Naive thymus-derived CD8-positive, alpha-beta T cell (primary cell): ENCODE measurements at regions not wholly inside any gene's neighbourhood (a gene's known extent, or its start where the extent isn't known, plus 50 kb on each side); places are given as distances from the start of the nearest gene placed in this dataset.
A peak's percentile ranks its signal among the peaks of the same experiment; 100 is the strongest.
"Not testable (repeated sequence)": the region's sequence is repeated elsewhere in the genome, so short reads cannot be mapped to it uniquely, and the experiment has no call there.

Experiments used
- ATAC-seq, 2 donors: fragments of 150-1000 bp; cut with Tn5 transposase in 1 of 2; sonication (Bioruptor Pico), chemical (Tn5 transposase) in 1 of 2; 1 replicate in 1 of 2; 2 replicates in 1 of 2; pipeline ENCODE4 v1.10.0; 2021; ENCODE audit warnings: mild to moderate bottlenecking in 2 of 2, moderate library complexity in 2 of 2
- POLR2A ChIA-PET: fragments of 350-600 bp; sonication (Branson Sonifier 250); formaldehyde crosslinking; loops from one replicate; lab custom pipeline; 2021; ENCODE audit warnings: antibody characterized with exemption; lab: Charles Lee
- DNase-seq, 10 donors: peaks; one replicate each; pipeline versions ENCODE4 v3.0.0 to v3.0.0-alpha.2; 2020 to 2022
- H3K27ac Mint-ChIP-seq, 10 donors: one replicate each; pipeline ENCODE4 v1.8.0; 2020 to 2022; ENCODE audit warnings: mild to moderate bottlenecking in 10 of 10, mixed read lengths in 10 of 10, moderate library complexity in 4 of 10, inconsistent platforms in 1 of 10
- H3K27me3 Mint-ChIP-seq, 5 donors: one replicate each; pipeline ENCODE4 v1.8.0; 2021 to 2022; ENCODE audit warnings: mixed read lengths in 5 of 5
- H3K36me3 Mint-ChIP-seq, 3 donors: one replicate each; pipeline ENCODE4 v1.8.0; 2020 to 2022; ENCODE audit warnings: mixed read lengths in 3 of 3, mild to moderate bottlenecking in 2 of 3, inconsistent platforms in 1 of 3
- H3K4me1 Mint-ChIP-seq, 4 donors: one replicate each; pipeline ENCODE4 v1.8.0; 2021 to 2022; ENCODE audit warnings: mixed read lengths in 4 of 4
- H3K4me3 Mint-ChIP-seq, 10 donors: one replicate each; pipeline ENCODE4 v1.8.0; 2020 to 2022; ENCODE audit warnings: mild to moderate bottlenecking in 10 of 10, mixed read lengths in 10 of 10, moderate library complexity in 6 of 10, inconsistent platforms in 1 of 10
- H3K9me3 Mint-ChIP-seq, 9 donors: one replicate each; pipeline ENCODE4 v1.8.0; 2020 to 2022; ENCODE audit warnings: mixed read lengths in 9 of 9, mild to moderate bottlenecking in 3 of 9, inconsistent platforms in 1 of 9, moderate library complexity in 1 of 9

DNA sequence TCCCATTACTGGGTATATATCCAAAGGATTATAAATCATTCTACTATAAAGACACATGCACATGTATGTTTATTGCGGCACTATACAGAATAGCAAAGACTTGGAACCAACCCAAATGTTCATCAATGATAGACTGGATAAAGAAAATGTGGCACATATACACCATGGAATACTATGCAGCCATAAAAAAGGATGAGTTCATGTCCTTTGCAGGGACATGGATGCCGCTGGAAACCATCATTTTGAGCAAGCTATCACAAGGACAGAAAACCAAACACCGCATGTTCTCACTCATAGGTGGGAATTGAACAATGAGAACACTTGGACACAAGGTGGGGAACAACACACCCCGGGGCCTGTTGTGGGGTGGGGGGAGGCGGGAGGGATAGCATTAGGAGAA is 57.0 kb upstream of the NEUROD1 start:
- peaks cover 2 to 24% (median 11%) of the 10 kb centered on the region in 5 donors for H3K27me3 Mint-ChIP-seq
- H3K4me3 Mint-ChIP-seq, H3K4me1 Mint-ChIP-seq, H3K27ac Mint-ChIP-seq, H3K36me3 Mint-ChIP-seq, POLR2A ChIA-PET, DNase-seq, H3K9me3 Mint-ChIP-seq, ATAC-seq: not testable (repeated sequence)

GRCh38 chr2:181738074-181738473 is 57.8 kb upstream of the NEUROD1 start:
- POLR2A ChIA-PET = no interaction called here
- ATAC-seq (no peak), DNase-seq (no peak)
- Mint-ChIP-seq H3K4me3 (no peak overlapping the region), H3K9me3 (peaks cover 0 to 3% (median 0%) of the 10 kb centered on the region in 9 donors), H3K27ac (no peak overlapping the region), H3K27me3 (peaks cover 0 to 17% (median 4%) of the 10 kb centered on the region in 5 donors), H3K4me1 (peaks cover 0 to 6% (median 0%) of the 10 kb centered on the region in 4 donors), H3K36me3 (no peaks in the 10 kb centered on the region)

DNA sequence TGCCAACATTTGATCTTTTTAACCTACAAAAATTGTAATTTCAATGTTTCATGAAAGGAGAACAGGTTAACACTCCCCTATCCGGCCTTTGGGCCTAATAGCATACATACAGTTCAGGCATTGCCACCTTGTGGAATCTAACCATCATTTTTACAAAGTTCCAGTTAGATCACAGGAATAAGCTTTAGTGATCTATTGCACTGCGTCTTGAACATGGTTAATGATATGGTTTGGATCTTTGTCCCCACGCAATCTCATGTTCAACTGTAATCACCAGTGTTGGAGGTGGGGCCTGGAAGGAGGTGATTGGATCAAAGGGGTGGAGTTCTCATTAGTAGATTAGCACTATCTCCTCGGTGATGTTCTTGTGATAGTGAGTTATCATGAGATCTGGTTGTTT is 58.2 kb upstream of the NEUROD1 start:
- no peak overlapping the region for H3K4me3 Mint-ChIP-seq
- no peak overlapping the region for H3K27ac Mint-ChIP-seq
- H3K36me3 Mint-ChIP-seq = no peaks in the 10 kb centered on the region
- H3K4me1 Mint-ChIP-seq = peaks cover 0 to 6% (median 0%) of the 10 kb centered on the region in 4 donors
- H3K27me3 Mint-ChIP-seq = peaks cover 0 to 13% (median 2%) of the 10 kb centered on the region in 5 donors
- H3K9me3 Mint-ChIP-seq = peaks cover 0 to 3% (median 0%) of the 10 kb centered on the region in 9 donors
- POLR2A ChIA-PET = no interaction called here
- DNase-seq = no peak
- ATAC-seq = no peak

DNA sequence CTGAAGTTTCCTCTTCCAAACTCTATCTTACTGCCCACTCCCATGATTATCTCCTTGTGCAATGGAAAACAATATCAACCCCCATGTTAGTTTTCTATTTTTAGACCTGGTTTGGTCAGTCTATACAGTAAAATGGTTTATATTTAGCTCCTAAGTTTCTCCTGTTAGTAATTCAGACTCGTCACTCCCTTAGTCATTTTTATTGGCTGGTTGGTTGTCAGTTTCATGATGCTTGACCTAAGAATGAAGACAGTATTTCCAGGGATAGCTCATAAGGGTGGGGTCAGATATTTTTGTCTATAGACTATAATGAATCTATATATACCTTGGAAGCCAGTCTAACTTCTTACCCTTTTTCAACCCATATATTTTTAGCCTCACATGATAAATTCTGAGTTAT is 61.4 kb upstream of the NEUROD1 start:
- ATAC-seq = no peak
- H3K9me3 Mint-ChIP-seq = no peaks in the 10 kb centered on the region
- H3K27ac Mint-ChIP-seq = no peak overlapping the region

DNA sequence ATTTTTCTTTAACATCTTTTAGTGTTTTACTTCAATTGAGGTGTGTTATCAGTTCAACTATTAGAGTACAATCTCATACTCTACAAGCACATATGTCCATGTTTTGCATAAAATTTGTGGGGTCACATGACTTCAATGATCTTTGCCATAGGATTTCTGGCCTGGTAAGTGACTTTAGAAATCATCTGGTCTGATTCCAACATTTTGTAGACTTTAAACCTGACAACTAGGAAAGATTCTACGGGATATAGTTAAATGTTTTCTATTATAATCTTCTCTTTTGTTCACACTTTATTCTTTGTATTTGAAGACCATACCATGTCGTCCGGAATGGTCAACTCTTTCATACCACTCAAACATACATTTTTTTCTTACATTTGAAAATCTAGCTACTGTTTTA is 62.0 kb upstream of the NEUROD1 start:
- Mint-ChIP-seq H3K9me3 (no peaks in the 10 kb centered on the region), H3K4me1 (peaks cover 0 to 6% (median 0%) of the 10 kb centered on the region in 4 donors), H3K4me3 (no peak overlapping the region), H3K27ac (no peak overlapping the region), H3K36me3 (no peaks in the 10 kb centered on the region), H3K27me3 (no peaks in the 10 kb centered on the region)
- POLR2A ChIA-PET = no interaction called here
- ATAC-seq (no peak), DNase-seq (no peak)

More for the DNA sequence above, 61.4 kb upstream of the NEUROD1 start:
- Mint-ChIP-seq H3K36me3 (no peaks in the 10 kb centered on the region), H3K4me3 (no peak overlapping the region), H3K4me1 (peaks cover 0 to 6% (median 0%) of the 10 kb centered on the region in 4 donors), H3K27me3 (no peaks in the 10 kb centered on the region)
- DNase-seq = no peak
- POLR2A ChIA-PET = no interaction called here

GRCh38 chr2:181742922-181743722 is 62.8 kb upstream of the NEUROD1 start:
- no peak overlapping the region for H3K27ac Mint-ChIP-seq
- ATAC-seq (no peak), DNase-seq (peak in 6 of 10 donors; percentile 3 to 41 (median 28))
- H3K36me3 Mint-ChIP-seq = no peaks in the 10 kb centered on the region
- H3K4me3 Mint-ChIP-seq = no peak overlapping the region
- H3K27me3 Mint-ChIP-seq = peaks cover 0 to under 1% (median 0%) of the 10 kb centered on the region in 5 donors
- peaks cover 0 to 6% (median 0%) of the 10 kb centered on the region in 4 donors for H3K4me1 Mint-ChIP-seq
- POLR2A ChIA-PET = no interaction called here
- H3K9me3 Mint-ChIP-seq = no peaks in the 10 kb centered on the region

DNA sequence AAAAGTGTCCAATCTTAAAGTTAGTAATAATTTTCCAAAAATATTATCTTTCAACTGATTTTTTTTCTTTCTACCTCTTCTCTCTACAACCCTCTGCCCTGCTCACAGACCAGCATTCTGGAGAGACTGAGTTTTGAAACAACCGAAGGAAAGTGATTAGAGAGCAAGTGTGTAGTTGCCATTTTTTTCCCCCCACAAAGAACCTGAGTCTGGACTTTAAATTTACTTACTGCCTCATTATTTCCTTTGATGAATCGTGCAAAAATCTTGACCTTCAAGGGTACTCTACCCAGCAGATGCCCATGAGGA is 63.4 kb upstream of the NEUROD1 start:
- Mint-ChIP-seq H3K9me3 (no peaks in the 10 kb centered on the region), H3K27me3 (peaks cover 0 to 4% (median 0%) of the 10 kb centered on the region in 5 donors), H3K36me3 (no peaks in the 10 kb centered on the region), H3K4me3 (no peak overlapping the region), H3K4me1 (peaks cover 0 to 6% (median 0%) of the 10 kb centered on the region in 4 donors), H3K27ac (no peak overlapping the region)
- DNase-seq = no peak
- no peak for ATAC-seq
- POLR2A ChIA-PET = no interaction called here

DNA sequence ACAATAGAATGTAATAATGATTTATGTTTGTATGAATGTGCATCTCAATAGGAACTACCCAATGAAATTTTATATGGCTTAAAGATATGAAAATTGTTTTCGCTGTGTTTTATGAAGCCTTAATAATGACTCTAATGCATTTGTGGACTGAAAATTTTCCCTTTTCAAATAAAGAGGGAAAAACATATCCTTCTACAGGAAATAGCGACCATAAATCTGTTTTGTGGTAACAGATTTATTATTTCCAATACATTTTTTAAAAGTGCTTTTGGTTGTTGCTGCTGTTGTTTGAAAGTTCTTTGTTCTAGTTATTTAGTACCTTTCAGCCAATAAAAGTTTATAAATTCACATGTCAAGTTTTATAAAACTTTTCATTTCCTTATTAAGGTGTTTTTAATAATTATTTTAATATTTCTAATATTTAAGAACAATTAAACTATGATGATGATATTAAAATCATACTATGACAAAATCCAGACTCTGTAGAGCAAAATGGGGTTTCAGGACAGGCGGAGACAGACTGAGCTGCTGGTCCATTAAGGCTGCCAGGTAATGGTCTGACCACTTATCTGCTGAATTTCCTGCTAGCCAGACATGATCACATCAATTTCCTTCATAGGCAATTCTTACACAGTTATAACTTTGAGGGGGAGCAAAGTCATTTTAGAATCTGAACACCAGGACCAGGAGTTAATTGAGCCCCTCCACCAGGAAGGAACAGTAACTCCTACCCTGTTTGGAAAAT is 65.7 kb upstream of the NEUROD1 start:
- ATAC-seq (no peak), DNase-seq (no peak)
- Mint-ChIP-seq H3K27ac (no peak overlapping the region), H3K9me3 (no peaks in the 10 kb centered on the region), H3K4me3 (no peak overlapping the region), H3K4me1 (peaks cover 0 to 6% (median 0%) of the 10 kb centered on the region in 4 donors), H3K36me3 (no peaks in the 10 kb centered on the region), H3K27me3 (peaks cover 5 to 11% (median 6%) of the 10 kb centered on the region in 5 donors)
- POLR2A ChIA-PET = no interaction called here

DNA sequence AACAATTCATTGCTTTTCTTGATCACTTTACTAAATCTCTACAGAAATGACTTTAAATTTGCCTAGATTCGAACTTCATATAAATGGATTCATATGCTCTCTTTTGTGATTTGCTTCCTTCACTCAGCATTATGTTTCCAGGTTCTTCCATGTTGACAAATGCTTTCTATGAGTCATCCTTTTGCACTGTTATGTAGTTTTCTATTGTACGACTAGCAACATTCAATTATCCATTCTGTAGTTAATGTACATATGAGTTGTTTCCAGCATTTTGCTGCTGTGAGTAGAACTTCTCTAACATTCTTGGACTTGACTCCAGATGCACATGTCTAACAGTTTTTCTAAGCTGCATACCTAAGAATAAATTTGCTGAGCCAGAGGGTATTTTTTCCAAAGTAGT is 66.5 kb upstream of the NEUROD1 start:
- POLR2A ChIA-PET = no interaction called here
- Mint-ChIP-seq H3K27me3 (peaks cover 7 to 17% (median 14%) of the 10 kb centered on the region in 5 donors), H3K27ac (no peak overlapping the region), H3K4me1 (peaks cover 0 to 6% (median 0%) of the 10 kb centered on the region in 4 donors), H3K36me3 (no peaks in the 10 kb centered on the region), H3K9me3 (no peaks in the 10 kb centered on the region), H3K4me3 (no peak overlapping the region)
- ATAC-seq = no peak
- DNase-seq = no peak

DNA sequence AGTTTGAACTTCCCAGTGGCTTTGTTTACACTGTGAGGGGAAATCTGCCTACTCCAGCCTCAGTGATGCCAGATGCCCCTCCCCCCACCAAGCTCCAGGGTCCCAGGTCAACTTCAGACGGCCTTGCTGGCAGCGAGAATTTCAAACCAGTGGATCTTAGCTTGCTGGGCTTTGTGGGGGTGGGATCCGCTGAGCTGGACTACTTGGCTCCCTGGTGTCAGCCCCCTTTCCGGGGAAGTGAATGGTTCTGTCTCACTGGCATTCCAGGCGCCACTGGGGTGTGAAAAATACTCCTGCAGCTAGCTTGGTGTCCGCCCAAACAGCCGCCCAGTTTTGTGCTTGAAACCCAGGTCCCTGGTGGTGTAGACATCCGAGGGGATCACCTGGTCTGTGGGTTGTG is 70.0 kb upstream of the NEUROD1 start:
- peaks cover 7 to 30% (median 18%) of the 10 kb centered on the region in 5 donors for H3K27me3 Mint-ChIP-seq
- H3K27ac Mint-ChIP-seq = no peak overlapping the region
- ATAC-seq (no peak), DNase-seq (no peak)
- no peaks in the 10 kb centered on the region for H3K36me3 Mint-ChIP-seq
- H3K4me1 Mint-ChIP-seq = no peaks in the 10 kb centered on the region
- H3K4me3 Mint-ChIP-seq = no peak overlapping the region
- H3K9me3 Mint-ChIP-seq = no peaks in the 10 kb centered on the region
- POLR2A ChIA-PET = no interaction called here

DNA sequence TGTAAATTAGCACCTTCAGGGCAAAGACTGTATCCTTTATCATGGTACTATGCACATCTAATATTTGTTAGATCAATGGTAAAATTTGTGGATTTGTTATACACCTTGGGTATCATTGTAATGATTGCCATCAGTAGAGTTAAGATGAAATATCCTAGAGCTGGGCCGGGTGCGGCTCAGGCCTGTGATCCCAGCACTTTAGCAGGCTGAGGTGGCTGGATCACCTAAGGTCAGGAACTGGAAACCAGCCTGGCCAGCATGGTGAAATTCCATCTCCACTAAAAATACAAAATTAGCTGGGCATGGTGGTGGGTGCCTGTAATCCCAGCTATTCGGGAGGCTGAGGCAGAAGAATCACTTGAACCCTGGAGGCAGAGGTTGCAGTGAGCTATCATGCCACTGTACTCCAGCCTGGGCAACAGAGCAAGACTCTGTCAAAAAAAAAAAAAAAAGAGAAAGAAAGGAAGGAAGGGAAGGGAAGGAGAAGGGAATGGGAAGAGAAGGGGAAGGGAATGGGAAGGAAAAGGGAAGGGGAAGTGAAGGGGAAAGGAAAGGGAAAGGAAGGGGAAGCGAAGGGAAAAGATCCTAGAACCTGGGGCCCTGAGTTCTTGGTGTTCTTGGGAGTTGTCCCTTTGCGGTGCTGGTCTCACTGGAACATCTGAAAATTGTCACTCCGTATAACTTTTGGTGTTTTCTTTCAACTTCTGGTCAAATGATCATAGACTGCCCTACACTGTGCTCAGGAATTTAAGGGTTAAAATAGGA is 71.1 kb upstream of the NEUROD1 start:
- no peak overlapping the region for H3K4me3 Mint-ChIP-seq
- DNase-seq = no peak
- H3K4me1 Mint-ChIP-seq = no peaks in the 10 kb centered on the region
- peaks cover 7 to 30% (median 18%) of the 10 kb centered on the region in 5 donors for H3K27me3 Mint-ChIP-seq
- no peak overlapping the region for H3K27ac Mint-ChIP-seq
- H3K36me3 Mint-ChIP-seq = no peaks in the 10 kb centered on the region
- no peak for ATAC-seq
- H3K9me3 Mint-ChIP-seq = no peaks in the 10 kb centered on the region
- POLR2A ChIA-PET = no interaction called here

- Mint-ChIP-seq H3K9me3 (no peaks in the 10 kb centered on the region), H3K36me3 (no peaks in the 10 kb centered on the region), H3K4me3 (no peak overlapping the region), H3K27me3 (peaks cover 7 to 30% (median 18%) of the 10 kb centered on the region in 5 donors), H3K4me1 (no peaks in the 10 kb centered on the region), H3K27ac (no peak overlapping the region)
- ATAC-seq = no peak
- POLR2A ChIA-PET = no interaction called here
- DNase-seq = no peak
These were observed 72.0 kb upstream of the NEUROD1 start for GRCh38 chr2:181752301-181752700.

GRCh38 chr2:181753686-181754085 is 73.4 kb upstream of the NEUROD1 start:
- H3K4me1 Mint-ChIP-seq = no peaks in the 10 kb centered on the region
- H3K27ac Mint-ChIP-seq = no peak overlapping the region
- POLR2A ChIA-PET = no interaction called here
- peaks cover 0 to under 1% (median 0%) of the 10 kb centered on the region in 9 donors for H3K9me3 Mint-ChIP-seq
- H3K27me3 Mint-ChIP-seq = peaks cover 5 to 30% (median 18%) of the 10 kb centered on the region in 5 donors
- ATAC-seq = no peak
- DNase-seq = no peak
- no peaks in the 10 kb centered on the region for H3K36me3 Mint-ChIP-seq
- H3K4me3 Mint-ChIP-seq = no peak overlapping the region
